HAP-1 (cell line): ENCODE measurements at regions not wholly inside any gene's neighbourhood (a gene's known extent, or its start where the extent isn't known, plus 50 kb on each side); places are given as distances from the start of the nearest gene placed in this dataset.

ENCODE experiments used
- DNase-seq, 2 experiments: peaks; one replicate each; pipeline ENCODE4 v3.0.0-alpha.2; 2016 to 2020; ENCODE audit warnings: low spot score in 2 of 2
- H3K27me3 ChIP-seq: fragments of 250-450 bp; sonication (Bioruptor Pico); 2 replicates; pipeline ENCODE4 v1.5.1; 2020; ENCODE audit warnings: low read depth, mild to moderate bottlenecking, moderate library complexity
- H3K36me3 ChIP-seq: fragments of 250-450 bp; sonication (Bioruptor Pico); replicated peaks from 2 replicates; pipeline ENCODE4 v1.5.1; 2020; ENCODE audit warnings: mild to moderate bottlenecking
- H3K4me1 ChIP-seq: fragments of 250-450 bp; sonication (Bioruptor Pico); 2 replicates; pipeline ENCODE4 v1.5.1; 2020; ENCODE audit warnings: mild to moderate bottlenecking
- H3K4me3 ChIP-seq: fragments of 250-450 bp; sonication (Bioruptor Pico); 2 replicates; pipeline ENCODE4 v1.5.1; 2020; ENCODE audit warnings: mild to moderate bottlenecking, moderate library complexity
- H3K9me3 ChIP-seq: fragments of 250-450 bp; sonication (Bioruptor Pico); 2 replicates; pipeline ENCODE4 v1.5.1; 2020; ENCODE audit warnings: mild to moderate bottlenecking, moderate library complexity
- in situ Hi-C: fragments of 300-500 bp; cut with MboI; formaldehyde crosslinking; loops from 3 replicates; pipeline ENCODE4 v1.14.3; 2020; ENCODE audit warnings: low sequenced_read_pairs, inconsistent platforms, mixed read lengths

DNA sequence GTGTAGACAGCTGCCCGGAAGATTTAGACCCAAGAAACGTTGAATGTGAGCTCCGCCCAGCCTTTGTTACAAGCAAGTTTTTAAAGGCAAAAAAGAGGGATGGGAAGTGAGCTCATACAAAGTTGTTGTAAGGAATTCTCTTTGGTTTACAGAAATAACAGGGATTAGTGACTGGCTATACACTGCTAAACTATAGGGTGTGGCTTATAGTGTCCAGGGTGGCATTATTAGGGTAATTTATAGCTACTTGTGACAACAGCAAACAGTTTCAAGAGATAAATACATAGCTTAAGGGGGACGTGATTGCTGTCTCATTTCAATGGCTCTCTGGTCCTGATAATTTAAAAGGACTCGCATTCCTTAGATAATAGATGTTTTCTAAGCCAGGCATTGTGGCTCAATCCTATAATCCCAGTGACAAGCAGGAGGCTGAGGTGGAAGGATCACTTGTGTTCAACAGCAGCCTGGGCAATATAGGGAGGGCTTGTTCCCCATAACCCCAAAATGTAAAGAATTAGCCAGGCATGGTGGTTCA lies 66.5 kb upstream of the TGIF1 start:
- Histone ChIP-seq H3K4me1 (peaks cover 38% of the 10 kb centered on the region), H3K4me3 (no peak overlapping the region), H3K36me3 (no peaks in the 10 kb centered on the region), H3K27me3 (no peaks in the 10 kb centered on the region), H3K9me3 (no peaks in the 10 kb centered on the region)
- in situ Hi-C loops: no loop called here
- DNase-seq: peak; percentile 79 to 100

DNA sequence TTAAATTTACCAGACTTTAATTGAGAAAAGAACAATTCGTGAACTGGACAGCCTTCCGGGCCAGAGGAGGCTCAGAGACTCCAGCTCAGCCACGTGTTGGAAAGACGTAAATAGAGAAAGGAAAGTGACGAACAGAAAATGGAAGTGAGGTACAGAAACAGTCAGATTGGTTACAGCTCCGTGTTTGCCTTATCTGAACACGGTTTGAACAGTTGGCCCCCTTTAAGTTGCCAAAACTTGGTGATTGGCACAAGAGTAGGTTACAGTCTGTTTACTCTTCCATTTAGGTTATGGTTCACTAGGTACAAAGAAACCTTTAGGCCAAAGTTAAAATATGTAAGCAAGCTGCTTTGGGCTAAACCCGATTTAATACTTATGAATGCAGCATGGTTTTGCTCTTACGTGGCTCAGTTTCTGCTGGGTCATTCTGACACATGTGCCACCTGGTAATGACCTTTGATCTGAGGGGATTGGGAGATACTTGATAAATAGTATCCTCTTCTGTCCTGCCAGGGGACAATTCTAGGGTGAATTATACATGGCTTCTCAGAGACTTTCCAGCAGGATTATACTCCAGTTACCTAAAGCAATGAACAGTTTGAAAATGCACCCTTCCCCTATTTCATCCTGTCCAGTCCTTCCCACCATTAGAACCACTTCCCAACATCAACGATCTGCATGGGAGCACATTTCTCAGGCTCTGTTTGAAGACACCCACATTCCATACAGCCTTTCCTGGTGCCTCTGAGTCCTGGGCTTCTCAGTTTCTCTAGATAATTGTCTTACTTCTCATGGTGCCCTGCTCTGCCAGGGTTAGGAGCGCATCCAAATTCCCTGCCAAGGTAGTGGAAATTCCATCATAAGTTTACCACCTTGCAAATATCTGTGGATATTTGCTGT lies 65.1 kb upstream of the TGIF1 start:
- in situ Hi-C loops: no loop called here
- no peaks in the 10 kb centered on the region for H3K27me3 ChIP-seq
- H3K36me3 ChIP-seq: no peaks in the 10 kb centered on the region
- no peaks in the 10 kb centered on the region for H3K9me3 ChIP-seq
- H3K4me3 ChIP-seq: no peak overlapping the region
- peaks cover 38% of the 10 kb centered on the region for H3K4me1 ChIP-seq
- DNase-seq: no peak

DNA sequence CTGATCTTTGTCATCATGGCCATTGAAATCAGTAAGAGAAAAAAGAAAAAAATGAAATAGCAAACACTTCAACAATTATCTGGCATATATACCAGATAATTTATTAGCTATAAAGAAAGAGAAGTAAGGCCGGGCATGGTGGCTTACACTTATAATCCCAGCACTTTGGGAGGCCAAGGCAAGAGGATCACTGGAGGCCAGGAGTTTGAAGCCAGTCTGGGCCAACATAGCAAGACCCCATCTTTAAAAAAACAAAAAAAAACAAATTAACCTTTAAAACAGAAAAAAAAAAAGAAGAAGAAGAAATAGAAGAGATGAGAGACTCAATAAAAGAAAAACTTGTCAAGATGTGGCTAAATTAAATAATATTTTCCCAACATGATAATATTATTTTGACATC lies 61.6 kb upstream of the TGIF1 start:
- H3K9me3 ChIP-seq: no peaks in the 10 kb centered on the region
- H3K36me3 ChIP-seq: no peaks in the 10 kb centered on the region
- in situ Hi-C loops: no loop called here
- no peak overlapping the region for H3K4me3 ChIP-seq
- DNase-seq: no peak
- no peaks in the 10 kb centered on the region for H3K27me3 ChIP-seq
- H3K4me1 ChIP-seq: peaks cover 46% of the 10 kb centered on the region

DNA sequence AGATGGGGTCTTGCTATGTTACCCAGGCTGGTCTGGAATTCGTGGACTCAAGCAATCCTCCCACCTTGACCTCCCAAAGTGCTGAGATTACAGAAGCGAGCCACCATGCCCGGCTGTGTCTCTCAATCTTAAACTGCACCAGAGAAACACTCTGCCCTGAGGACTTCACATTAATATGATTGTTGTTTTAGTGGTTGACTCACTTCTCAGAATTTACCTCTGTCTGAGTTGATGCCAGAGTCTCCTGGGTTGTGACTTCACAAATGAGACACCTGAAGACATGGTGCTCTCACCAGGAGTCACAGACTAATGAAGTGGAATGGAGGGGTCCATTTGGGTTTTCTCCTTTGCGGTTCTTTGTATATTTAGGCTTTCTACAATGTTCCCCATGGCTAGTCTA lies 61.0 kb upstream of the TGIF1 start:
- no peaks in the 10 kb centered on the region for H3K9me3 ChIP-seq
- no peak for DNase-seq
- H3K36me3 ChIP-seq: no peaks in the 10 kb centered on the region
- no peaks in the 10 kb centered on the region for H3K27me3 ChIP-seq
- H3K4me1 ChIP-seq: peaks cover 43% of the 10 kb centered on the region
- in situ Hi-C loops: no loop called here
- H3K4me3 ChIP-seq: no peak overlapping the region

DNA sequence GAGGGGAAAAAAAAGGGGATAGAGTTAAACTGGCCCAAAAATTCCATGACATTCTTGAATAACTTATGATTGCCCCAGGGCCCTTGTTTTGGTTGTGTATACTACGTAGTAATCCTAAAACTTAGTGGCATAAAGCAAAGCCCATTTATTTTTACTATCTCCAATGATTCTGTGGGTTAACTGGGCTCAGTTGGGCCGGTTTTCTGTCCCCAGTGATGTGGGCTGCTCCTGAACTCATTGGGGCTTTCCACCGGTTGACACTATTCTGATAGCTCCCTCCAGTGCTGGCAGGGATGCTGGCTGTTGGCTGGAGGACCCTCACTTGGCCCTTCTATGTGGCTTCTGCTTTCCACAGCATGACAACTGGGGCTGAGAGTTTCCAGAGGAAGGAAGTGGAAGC lies 60.0 kb upstream of the TGIF1 start:
- DNase-seq: no peak
- no peak overlapping the region for H3K4me3 ChIP-seq
- no peaks in the 10 kb centered on the region for H3K27me3 ChIP-seq
- in situ Hi-C loops: no loop called here
- peaks cover 4% of the 10 kb centered on the region; the same call in 1 of the 2 replicates for H3K9me3 ChIP-seq
- H3K36me3 ChIP-seq: no peaks in the 10 kb centered on the region
- peaks cover 33% of the 10 kb centered on the region for H3K4me1 ChIP-seq

DNA sequence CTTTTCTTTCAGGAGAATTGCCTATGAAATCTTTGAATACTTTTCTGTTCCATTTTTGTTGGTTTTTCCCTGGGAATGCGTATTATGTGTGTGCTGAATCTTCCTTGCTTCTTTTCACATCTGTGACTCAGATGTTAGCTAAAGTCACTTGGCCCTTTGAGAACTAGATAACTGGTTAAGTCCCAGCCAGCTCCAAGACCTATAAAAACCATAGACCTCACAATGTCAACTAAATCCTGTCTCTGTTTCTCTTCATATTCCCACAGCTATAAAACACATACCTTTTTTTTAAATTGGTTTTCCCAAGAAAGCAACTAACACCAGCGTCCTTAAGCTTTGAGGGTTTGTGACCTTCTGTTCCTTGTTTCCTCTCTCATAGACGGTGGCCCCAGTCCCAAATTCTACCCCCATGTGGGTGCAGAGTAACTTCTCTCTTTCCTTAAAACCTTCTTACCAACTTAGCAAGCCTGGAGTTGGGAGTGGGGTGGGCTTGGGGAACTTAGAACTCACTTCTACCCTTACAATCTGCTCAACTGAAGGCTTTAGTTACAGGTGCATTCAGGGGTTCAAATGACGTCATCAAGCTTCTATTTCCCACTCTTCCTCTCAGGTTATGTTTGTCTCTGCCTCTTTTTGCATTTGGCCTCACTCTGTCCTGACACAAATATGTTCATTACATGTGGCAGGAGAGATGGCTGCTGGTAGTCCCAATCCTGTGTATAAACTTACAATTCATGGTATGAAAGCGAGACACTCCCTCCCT lies 58.1 kb upstream of the TGIF1 start:
- no peak for DNase-seq
- in situ Hi-C loops: no loop called here
- no peaks in the 10 kb centered on the region for H3K27me3 ChIP-seq
- peaks cover 31% of the 10 kb centered on the region for H3K4me1 ChIP-seq
- no peak overlapping the region for H3K4me3 ChIP-seq
- no peaks in the 10 kb centered on the region for H3K36me3 ChIP-seq
- peaks cover 4% of the 10 kb centered on the region; the same call in 1 of the 2 replicates for H3K9me3 ChIP-seq

DNA sequence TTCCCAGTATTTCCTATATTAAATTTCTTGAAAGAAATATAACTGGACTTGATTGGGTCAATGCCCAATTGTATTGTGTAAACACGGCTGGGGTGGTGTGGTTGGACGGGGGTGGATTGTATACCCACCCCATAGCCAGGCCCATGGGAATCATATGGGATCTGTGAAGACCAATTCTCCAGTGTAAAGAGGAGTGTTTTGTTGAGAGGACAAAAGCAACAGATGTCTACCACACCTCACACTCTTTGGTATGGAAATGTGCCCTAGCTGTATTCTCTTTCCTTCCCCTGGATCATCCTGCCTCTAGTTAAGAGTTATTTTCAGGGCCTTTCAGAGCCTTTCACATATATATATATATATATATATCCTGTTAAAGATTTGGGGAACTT lies 57.5 kb upstream of the TGIF1 start:
- DNase-seq: peak; percentile 74 to 84
- in situ Hi-C loops: no loop called here
- no peaks in the 10 kb centered on the region for H3K36me3 ChIP-seq

DNA sequence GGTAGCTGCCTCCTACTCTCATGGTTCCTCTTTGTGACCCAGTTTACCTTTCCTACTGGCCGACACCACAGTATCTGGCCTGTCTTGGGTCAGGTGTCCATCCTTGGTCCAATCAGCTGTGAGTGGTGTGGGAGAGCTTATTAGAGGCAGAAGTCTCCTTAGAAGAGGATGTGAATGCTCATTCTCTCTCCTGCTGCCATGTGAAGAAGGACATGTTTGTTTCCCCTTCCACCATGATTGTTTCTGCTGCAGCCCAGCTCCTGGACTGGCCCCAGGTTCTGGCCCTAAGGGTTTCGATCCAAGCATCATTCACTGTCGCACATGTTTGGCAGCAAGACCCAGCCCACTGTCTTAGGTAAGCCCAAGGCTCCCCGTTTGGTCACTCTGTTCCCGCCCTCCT lies 55.3 kb upstream of the TGIF1 start:
- Histone ChIP-seq H3K9me3 (peaks cover 4% of the 10 kb centered on the region; the same call in 1 of the 2 replicates), H3K27me3 (no peaks in the 10 kb centered on the region), H3K4me1 (peaks cover 32% of the 10 kb centered on the region), H3K36me3 (no peaks in the 10 kb centered on the region), H3K4me3 (no peak overlapping the region)
- in situ Hi-C loops: no loop called here
- no peak for DNase-seq

More for the DNA sequence above, 57.5 kb upstream of the TGIF1 start:
- peaks cover 4% of the 10 kb centered on the region; the same call in 1 of the 2 replicates for H3K9me3 ChIP-seq
- H3K4me3 ChIP-seq: no peak overlapping the region
- H3K27me3 ChIP-seq: no peaks in the 10 kb centered on the region
- peaks cover 34% of the 10 kb centered on the region for H3K4me1 ChIP-seq

DNA sequence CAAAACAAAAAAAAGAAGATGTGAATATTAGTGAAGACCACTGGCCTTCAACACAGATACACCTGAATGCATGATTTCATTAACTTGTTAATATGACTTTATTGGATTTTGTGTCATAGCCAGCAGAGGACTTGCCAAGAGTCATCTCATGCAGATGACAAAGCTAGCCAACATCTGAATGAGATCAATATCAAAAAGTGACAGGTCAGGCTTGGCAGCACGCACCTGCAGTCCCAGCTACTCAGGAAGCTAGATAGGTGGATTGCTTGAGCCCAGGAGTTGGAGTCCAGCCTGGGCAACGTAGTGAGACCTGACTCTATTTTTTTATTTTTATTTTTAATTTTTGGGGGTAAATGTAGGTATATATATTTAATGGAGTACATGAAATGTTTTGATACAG lies 54.5 kb upstream of the TGIF1 start:
- H3K27me3 ChIP-seq: no peaks in the 10 kb centered on the region
- peaks cover 28% of the 10 kb centered on the region for H3K4me1 ChIP-seq
- H3K9me3 ChIP-seq: peaks cover 4% of the 10 kb centered on the region; the same call in 1 of the 2 replicates
- in situ Hi-C loops: no loop called here
- H3K36me3 ChIP-seq: no peaks in the 10 kb centered on the region
- H3K4me3 ChIP-seq: no peak overlapping the region
- DNase-seq: no peak

DNA sequence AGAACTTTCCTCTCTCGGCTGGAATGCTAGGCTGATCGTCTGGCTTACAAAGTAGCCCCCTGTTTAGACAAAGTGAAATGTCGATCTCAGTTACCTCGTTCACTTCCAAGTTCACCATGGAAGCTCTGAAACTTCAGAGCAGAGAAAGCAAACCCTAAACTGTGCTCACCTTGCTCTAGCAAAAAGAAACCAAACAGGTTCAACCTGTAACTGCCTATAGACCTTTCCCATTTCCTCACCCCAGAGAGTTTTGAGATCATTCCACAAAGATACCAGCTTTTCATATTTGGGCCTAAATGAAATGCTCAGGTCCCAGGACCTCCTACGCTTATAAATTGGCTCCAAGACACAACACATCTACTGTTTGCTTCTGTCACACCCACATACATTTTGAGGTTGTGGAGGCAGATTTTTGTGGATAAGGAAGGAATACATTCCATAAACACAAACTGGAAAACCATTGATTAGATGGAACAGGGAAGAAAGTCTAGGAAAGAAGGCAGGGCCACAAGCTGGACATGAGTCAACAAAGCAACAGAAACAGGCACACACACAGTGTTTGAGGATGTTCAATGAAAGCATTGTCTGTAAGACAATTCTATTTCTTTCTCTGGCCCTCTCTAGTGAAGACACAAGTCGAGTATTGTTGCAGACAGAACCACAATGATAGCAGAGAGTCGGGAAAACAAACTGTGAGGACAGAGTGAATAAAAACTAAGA lies 52.8 kb upstream of the TGIF1 start:
- Histone ChIP-seq H3K4me3 (no peak overlapping the region), H3K36me3 (no peaks in the 10 kb centered on the region), H3K27me3 (no peaks in the 10 kb centered on the region), H3K4me1 (peaks cover 19% of the 10 kb centered on the region), H3K9me3 (peaks cover 4% of the 10 kb centered on the region; the same call in 1 of the 2 replicates)
- in situ Hi-C loops: no loop called here
- no peak for DNase-seq

DNA sequence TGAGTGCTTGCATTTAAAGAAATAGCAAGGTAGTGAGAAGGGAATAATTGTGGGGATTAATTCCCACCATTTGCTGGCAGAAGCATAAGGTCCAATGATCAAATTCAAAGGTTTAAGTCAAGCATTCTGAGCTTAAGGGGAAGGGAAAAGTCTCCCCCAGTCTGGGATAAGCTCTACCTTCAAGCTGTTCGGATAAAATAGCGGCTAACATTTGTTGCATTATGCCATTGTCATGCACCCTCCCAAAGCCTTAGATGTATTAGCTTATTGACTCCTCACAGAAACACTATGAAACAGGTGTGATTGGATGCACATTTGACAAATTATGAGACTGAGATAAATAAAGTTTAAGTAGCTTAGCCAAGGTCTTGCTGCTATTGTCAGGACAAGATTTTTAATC lies 52.2 kb upstream of the TGIF1 start:
- no peaks in the 10 kb centered on the region for H3K27me3 ChIP-seq
- DNase-seq: peak; percentile 24 to 37
- in situ Hi-C loops: no loop called here
- peaks cover 4% of the 10 kb centered on the region; the same call in 1 of the 2 replicates for H3K9me3 ChIP-seq
- H3K36me3 ChIP-seq: no peaks in the 10 kb centered on the region
- peaks cover 13% of the 10 kb centered on the region for H3K4me1 ChIP-seq
- no peak overlapping the region for H3K4me3 ChIP-seq
